Head of caudate nucleus (tissue), 42 donors: ENCODE measurements at regions not wholly inside any gene's neighbourhood (a gene's known extent, or its start where the extent isn't known, plus 50 kb on each side); places are given as distances from the start of the nearest gene placed in this dataset.
"Not testable (repeated sequence)": the region's sequence is repeated elsewhere in the genome, so short reads cannot be mapped to it uniquely, and the experiment has no call there.

ENCODE experiments used
- DNase-seq, 42 donors: peaks; one replicate each; pipeline versions ENCODE4 v3.0.0 to v3.0.0-alpha.2; 2020 to 2021; ENCODE audit warnings: mixed read lengths in 7 of 42
- intact Hi-C: fragments of 100-400 bp; cut with DNase I; formaldehyde crosslinking; loops from one replicate; pipeline ENCODE4 v1.15.0; 2022

DNA sequence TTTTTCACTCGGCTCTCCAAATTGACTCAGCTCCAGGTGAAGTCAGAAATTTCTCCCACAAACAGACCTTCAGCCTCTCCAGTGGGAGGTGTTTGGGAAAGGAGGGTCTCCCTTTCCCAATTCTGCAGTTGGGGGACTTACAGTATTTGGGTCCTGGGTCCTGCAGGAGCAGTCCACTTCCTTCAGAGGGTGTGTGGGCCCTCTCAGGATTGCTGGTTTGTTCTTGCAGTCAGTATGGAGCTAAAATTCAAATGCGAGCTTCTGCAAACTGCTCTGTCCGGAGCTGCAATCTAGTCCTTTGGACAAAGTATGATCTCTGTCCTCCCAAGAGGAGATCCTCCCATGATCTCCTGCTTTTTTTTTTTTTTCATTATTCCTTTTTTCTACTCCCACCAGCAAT is 87.9 kb upstream of the MSTN start:
- intact Hi-C loops, result no loop called here

DNA sequence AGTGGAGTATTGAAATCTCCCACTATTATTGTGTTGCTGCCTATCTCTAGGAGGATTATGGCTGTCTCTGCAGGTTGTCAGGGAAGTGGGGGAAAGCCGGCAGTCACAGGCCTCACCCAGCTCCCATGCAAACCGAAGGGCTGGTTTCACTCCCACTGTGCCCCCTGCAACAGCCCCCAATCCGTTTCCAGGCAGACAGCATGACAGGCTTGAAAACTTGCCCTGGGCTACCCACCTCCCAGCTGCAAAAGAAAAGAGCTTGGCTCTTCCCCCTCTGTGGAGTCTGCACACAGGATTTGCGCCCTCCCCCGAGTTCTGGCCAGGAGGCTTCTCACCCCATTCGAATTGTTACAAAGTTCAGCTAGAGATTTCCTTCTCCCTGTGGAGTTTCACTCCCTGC is 87.4 kb upstream of the MSTN start:
- intact Hi-C loops, result no loop called here
- no peak for DNase-seq

More for the DNA sequence above, 87.9 kb upstream of the MSTN start:
- DNase-seq, result no peak

DNA sequence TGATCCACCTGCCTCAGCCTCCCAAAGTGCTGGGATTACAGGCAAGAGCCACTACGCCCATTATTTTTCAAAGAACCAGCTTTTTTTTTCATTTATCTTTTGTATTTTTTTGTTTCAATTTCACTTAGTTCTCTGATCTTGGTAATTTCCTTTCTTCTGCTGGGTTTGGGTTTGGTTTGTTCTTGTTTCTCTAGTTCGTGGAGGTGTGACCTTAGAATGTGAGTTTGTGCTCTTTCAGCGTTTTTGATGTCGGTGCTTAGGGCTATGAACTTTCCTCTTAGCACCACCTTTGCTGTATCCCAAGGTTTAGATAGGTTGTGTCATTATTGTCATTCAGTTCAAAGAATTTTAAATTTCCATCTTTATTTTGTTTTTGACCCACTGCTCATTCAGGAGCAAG is 86.7 kb upstream of the MSTN start:
- intact Hi-C loops, result no loop called here
- DNase-seq, result no peak

DNA sequence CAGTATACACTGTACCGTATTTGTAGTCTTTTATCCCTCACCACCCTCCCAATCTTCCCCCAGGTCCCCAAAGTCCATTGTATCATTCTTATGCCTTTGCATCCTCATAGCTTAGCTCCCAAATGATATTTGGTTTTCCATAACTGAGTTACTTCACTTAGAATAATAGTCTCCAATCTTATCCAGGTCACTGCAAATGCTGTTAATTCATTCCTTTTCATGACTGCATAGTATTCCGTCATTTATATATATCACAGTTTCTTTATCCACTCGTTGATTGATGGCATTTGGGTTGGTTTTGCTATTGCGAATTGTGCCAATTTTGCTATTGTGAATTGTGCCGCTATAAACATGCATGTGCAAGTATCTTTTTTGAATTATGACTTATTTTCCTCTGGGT is 83.6 kb upstream of the MSTN start:
- intact Hi-C loops, DNase-seq: not testable (repeated sequence)

DNA sequence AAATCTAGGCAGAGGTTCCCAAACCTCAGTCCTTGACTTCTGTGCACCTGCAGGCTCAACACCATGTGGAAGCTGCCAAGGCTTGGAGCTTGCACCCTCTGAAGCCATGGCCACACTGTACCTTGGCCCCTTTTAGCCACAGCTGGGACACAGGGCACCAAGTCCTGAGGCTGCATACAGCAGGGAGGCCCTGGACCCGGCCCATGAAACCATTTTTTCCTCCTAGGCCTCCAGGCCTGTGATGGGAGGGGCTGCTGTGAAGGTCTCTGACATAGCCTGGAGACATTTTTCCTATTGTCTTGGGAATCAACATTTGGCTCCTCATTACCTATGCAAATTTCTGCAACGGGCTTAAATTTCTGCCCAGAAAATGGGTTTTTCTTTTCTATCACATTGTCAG is 77.9 kb upstream of the MSTN start:
- intact Hi-C loops, DNase-seq: not testable (repeated sequence)

DNA sequence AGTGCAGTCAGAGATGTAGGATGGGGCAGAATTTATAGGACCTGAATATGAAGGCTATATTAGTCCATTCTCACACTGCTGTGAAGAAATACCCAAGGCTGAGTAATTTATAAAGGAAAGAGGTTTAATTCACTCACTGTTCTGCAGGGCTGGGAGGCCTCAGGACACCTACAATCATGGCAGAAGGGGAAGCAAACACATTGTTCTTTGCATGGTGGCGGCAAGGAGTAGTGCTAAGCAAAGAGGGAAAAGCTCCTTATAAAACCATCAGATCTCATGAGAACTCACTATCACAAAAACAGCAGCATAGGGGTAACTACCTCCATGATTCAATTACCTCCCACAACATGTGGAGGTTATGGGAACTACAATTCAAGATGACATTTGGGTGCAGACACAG is 76.8 kb upstream of the MSTN start:
- peak in 23 of 42 donors; percentile 10 to 79 (median 39) for DNase-seq

DNA sequence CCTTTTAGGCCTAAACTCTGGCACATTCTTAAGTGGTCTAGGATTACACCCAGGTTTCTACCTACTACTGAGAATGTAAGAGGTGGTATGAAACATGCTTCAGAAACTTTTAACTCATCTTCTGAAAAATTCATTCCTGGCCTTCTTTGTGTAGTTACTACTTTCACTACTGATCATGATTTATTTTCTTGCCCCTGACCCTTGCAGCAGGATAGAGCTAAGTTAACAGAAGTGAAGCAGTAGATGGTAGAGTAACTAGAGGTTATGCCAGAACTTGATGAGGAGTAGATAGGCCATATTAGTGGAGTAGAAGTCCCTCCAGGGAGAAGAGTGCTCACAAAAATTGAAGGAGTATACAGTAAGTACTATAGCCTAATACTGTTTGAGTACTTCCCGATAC is 75.5 kb upstream of the MSTN start:
- no peak for DNase-seq
- intact Hi-C loops, result no loop called here

More for the DNA sequence above, 76.8 kb upstream of the MSTN start:
- intact Hi-C loops, result no loop called here

DNA sequence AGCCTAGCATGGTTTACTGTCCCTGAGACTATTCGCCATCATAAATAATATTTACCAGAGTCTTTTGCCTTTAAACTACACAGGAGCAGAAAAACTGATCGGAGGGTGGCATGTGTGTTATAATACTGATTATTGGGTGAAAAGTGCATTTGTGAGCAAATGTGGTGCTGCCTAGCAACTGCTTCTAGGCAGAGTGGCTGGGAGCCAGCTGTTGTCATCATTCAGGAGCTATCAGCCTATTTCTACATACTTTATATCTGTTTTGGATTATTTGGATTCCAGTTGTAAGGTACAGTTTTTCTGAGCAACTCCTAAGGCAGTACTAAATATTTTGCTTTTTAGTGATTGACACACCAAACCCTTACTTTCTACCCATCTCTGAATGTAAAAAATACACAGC is 75.0 kb upstream of the MSTN start:
- peak in 33 of 42 donors; percentile 16 to 80 (median 53) for DNase-seq
- intact Hi-C loops, result no loop called here

DNA sequence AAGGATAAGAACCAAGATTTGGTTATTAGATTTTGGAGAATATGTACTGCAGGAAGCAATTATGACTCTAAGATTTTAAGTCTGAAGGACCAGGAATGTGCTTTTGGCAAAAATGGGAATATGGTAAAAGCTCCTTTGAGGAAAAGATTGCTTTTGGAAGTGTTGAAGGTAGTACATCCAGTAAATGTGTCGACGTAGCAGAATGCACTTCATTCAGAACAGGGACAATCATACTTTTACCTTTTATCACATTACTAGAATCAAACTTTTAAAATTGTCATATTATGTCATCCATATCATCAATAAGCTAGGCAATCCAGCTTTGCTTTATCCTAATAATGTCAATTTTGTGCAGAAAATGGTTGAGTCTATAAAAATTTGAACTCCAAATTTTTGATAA is 74.3 kb upstream of the MSTN start:
- intact Hi-C loops, result no loop called here
- DNase-seq, result no peak

DNA sequence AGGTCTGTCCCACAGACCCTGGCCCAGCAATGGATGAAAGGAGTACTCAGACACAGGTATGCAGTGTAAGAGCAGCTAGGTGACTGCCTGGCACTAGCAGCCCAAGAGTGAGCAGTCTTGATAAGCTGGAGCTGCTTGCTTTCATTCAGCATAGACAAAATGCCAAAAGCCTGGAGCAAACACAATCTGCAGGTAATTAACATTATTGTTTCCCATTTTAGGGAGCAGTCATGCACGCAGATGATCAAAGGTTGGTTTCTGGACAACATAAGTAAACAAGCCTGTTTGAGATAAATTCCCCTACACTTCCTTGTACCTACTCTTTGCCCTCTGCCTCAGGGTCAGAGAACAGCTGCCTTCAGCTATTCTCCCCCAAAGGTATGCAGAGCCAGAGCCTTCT is 73.7 kb upstream of the MSTN start:
- DNase-seq, result no peak
- intact Hi-C loops, result no loop called here

DNA sequence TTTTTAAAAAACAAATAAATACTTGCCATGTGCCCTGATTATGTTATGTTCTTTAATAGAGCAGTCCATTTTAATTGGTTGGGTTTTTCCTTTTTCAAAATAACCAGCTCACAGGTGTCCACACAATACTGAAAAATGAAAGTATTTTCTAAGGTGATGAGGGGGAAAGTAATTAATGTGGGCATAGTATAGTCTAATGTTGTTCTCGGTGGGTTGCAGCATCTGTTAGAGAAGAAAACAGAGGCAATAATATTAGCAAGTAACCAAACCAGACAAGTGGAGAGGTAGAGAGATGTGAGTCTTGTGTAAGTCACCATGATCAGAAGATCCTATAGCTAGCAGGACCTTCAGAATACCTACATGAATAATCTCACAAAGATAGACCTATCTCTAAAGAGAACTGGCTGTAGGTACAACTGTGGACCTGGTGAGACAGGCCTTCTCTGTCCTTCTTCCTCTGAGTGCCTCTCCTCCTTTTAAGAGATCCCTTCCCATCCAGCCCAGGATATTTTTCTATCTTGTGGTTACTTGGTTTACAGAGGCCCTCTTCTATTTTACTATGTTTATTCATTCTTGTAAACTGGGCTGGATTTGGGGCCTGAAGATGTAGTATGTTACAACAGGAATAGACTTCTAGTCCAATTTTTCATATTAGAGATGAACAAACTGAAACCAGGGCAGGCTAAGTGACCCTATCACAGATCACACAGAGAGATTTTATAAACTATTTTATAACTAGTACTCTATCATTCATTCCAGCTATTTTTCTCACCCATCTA is 67.1 kb upstream of the MSTN start:
- no peak for DNase-seq
- intact Hi-C loops, result no loop called here

DNA sequence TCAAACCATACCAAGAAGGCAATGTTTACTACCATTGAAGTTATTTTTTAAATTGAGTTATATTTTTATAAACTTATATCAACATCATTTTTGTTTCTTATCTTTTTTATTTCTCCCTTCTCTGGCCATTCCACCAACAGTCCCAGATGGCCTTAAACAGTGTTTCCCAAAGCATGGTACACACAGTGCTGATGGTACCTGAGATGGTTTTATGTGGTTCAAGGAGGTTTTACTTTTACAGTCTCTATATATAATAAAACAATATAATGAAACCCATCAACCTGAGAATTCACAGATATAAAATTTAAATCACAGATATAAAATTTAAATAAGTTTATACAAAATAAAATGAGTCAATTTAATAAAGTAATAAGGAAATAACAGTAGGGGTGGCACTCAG is 65.1 kb upstream of the MSTN start:
- intact Hi-C loops, result no loop called here
- DNase-seq, result no peak

DNA sequence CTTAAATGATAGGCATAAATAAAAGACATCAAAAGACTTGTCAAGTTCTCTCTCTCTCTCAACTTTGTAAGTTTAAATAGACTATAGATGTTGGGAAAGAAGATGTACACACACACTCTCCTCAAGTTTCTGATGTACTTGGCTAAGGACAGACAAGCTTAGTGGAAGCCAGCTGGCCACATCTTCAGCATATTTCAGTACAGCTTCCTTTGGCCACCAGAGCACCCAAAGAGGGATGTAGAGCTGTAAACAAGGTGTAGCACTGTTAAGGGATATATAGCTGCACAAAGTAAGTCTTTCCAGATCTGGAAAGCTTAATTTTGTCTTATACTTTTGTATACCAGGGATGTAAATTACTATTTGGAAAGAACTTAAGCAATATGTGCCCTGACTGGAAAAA is 64.3 kb upstream of the MSTN start:
- DNase-seq, result no peak
- intact Hi-C loops, result no loop called here

DNA sequence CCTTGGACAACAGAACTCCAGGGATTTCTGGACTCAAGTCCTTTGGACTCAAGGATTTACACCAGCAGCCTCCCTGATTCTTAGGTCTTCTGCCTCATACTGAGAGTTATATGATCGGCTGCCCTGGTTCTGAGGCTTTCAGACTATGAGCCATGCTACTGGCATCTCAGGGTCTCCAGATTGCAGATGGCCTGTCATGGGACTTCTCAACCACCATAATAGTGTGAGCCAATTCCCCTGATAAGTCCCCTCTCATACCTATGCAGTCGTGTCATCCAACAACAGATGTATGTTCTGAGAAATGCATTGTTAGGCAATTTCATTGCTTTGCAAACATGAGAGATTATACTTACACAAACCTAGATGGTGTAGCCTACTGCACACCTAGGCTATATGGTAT is 61.4 kb upstream of the MSTN start:
- intact Hi-C loops, result no loop called here
- DNase-seq, result no peak

DNA sequence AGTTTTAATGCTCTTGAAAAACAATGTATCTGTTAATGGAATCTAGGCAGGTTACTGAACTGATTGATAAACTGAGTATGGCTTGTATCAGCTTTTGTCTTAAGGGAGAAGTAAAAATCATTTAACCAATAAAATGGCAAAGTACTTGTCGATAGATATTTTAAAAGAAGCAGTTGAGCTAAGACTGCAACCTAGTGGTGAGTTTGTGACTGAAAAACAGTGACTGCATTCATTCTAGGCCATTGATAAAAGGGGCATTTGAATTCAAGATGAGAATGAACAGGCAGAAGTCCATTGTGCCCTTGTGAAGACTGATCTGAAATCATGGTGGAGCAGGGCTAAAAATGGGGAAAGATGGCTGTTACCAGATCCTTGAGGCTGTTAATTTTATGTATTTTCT is 59.4 kb upstream of the MSTN start:
- DNase-seq, result peak in 11 of 42 donors; percentile 15 to 72 (median 30)
- intact Hi-C loops, result no loop called here

DNA sequence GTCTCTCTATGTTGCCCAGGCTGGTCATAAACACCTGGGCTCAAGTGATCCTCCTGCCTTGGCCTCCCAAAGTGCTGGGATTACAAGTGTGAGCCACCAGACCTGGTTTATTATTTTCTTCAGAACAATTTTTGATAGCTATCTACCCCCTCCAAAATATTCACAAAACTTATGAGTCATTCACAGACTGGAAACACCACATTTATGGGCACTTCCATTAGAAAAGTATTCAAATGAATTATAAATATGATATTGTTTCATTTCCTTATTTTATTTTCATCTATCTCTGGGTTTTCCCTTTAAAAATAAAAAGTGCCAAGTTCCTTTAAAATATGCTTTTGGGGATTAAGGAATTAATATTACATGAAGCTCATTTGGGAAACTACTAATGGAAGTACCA is 58.8 kb upstream of the MSTN start:
- no peak for DNase-seq
- intact Hi-C loops, result no loop called here

DNA sequence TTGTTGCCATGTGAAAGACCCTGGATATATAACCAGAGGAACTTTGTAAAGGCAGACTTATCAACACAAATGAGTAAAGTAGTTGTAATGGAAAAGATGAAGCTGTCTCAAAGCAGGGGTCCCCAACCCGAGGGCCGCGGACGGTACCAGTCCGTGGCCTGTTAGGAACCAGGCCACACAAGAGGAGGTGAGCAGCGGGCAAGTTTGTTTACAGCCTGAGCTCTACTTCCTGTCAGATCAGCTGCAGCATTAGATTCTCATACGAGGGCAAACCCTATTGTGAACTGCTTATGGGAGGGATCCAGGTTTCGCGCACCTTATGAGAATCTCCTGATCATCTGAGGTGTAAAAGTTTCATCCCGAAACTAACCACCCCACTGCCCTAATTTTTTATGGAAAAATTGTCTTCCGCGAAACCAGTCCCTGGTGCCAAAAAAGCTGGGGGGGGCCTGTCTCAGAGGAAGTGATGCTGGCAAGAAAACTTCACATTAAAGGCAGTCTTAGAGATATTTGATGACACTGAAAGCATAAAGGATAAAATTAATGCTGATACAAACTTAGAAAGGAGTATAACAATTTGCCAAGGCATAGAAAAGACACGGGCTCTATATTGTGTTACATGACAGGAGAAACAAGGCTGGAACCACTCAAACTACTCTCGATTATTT is 57.5 kb upstream of the MSTN start:
- DNase-seq, result no peak
- intact Hi-C loops, result no loop called here

DNA sequence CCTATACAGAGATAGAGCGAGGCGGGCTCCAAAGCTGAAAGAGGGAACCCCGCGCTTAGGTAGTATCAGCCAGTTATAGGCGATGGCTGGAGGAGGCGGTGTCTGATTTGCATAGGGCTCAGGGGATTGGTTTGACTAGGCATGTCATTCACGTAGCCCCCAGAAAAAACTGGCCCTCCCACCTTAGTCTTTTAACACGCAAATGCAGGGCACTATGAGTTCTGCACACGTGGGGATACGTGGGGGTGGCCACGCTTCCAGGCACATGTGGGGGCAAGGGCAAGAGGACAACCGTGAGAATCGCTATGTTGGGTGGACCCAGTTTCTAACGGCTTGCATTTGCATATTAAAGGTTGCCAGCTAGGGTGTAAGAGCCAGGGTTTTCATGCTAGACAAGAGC is 56.7 kb upstream of the MSTN start:
- peak in 41 of 42 donors; percentile 29 to 83 (median 62) for DNase-seq
- intact Hi-C loops, result no loop called here

DNA sequence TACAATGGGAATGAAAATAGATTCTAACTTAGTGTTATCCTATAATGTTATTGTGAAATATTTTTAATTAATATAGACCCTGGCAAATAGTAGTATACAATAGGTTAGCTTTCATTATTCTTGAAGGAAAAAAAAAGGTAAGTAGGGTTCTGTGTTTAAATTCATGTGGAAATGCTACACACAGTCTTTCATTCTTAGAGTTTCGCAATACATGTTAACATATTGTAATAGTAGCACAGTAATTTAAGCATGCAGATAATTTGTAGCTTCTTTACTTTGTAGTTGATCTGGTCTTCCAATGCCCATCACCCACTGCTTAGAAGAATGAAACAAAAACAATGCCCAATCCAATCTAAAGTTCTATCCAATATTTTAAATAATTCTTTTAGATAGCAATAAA is 54.8 kb upstream of the MSTN start:
- no peak for DNase-seq
- intact Hi-C loops, result no loop called here

DNA sequence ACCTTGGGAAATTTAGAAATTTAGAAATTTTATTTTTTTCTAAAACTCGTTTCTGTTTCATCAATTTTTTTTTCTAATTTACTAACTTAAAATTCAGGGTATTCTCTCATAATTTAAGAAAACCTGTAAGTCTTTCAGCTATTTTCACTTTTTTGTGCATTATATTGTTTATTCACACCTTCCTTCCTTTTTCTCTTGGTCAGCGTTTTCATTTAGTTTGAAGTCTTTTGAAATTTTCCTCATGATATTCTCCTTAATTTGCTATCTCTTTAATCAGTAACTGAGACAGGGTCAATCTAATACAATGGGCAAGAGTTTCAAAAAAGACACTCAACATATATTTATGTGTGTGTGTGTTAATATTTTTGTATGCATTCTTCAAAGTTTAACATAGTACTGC is 50.5 kb upstream of the MSTN start:
- intact Hi-C loops, result no loop called here
- DNase-seq, result no peak
